Fibroblast of skin of back (primary cell): ENCODE measurements at regions not wholly inside any gene's neighbourhood (a gene's known extent, or its start where the extent isn't known, plus 50 kb on each side); places are given as distances from the start of the nearest gene placed in this dataset.
"Not testable (repeated sequence)": the region's sequence is repeated elsewhere in the genome, so short reads cannot be mapped to it uniquely, and the experiment has no call there.

ENCODE experiments used
- DNase-seq: peaks from one replicate; pipeline ENCODE4 v3.0.0-alpha.2; 2013

DNA sequence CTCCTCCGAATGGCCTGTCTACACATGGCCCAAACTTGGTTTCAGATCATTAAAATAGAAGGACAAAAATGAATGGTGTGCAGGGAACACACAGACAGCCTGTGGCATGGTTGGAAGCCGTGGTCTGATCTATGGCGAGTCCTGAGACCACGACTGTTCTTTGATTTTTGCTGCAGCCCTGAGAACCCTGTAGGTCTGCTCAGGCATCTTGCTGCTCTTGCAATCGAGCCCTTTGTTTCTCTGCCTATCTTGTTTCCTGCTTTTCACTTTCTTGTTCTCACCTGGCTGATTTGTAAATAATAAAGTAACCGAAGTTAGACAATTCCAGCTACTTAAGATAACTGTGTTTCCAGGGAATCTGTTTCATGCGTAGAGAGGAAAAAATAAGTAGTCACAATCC, 54.1 kb upstream of the NBPF9 start:
- DNase-seq = not testable (repeated sequence)

DNA sequence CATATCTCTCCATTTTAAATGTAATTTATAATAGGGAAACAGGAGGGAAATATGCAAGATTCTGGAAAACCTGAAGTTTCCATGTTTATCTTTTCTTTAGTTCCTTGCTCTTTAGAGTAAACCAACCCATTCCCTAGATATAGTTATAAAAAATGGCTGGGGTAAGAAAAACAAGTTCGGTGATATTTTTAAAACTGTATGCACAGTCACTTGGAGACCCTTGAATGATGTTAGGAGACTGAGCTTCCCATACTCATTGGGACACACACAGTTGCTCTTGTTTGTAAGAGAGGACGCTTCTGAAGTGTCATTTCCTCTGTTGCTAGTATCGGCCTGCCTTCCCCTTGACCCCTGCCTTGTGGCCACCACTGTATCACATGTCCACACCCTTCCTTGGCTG, 55.0 kb upstream of the NBPF9 start:
- not testable (repeated sequence) for DNase-seq

DNA sequence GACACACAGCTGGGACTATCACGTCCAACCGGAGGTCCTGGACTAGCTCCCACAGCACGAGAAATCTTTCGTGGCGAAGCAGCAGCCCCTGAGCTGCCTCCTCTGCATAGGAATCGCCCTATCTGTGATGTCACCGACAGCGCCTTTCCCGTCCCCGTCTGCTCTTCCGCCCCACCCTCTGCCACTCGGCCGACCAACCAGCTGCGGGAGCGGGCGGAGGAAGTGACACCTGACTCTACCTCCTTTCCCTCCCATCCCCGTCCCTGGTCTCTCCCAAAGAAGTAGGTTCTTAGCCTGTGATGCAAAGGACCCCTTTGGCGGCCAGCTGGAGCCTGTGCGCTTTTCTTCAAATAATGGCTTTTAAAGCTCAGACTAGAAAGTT, 59.7 kb upstream of the NBPF9 start:
- DNase-seq = not testable (repeated sequence)

DNA sequence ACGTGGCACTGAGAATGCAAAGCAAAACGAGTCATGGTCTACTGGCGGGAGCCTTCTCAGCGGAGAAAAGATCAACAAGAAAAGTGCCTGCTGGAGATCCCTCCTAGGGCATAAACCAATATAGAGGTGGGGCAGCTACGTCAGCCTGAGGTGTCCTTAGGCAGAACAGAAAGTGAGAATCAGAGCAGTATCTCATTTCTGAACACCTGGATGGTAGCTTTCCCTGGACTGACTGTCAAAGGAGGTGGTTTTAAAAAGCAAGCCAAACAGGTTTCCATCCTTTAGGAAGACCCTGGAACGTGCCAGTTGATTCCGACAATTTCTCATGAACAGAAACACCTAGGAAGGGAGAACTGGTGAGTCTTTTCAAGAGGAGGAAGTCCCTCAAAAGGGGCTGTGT, 71.4 kb upstream of the NBPF9 start:
- DNase-seq = not testable (repeated sequence)

DNA sequence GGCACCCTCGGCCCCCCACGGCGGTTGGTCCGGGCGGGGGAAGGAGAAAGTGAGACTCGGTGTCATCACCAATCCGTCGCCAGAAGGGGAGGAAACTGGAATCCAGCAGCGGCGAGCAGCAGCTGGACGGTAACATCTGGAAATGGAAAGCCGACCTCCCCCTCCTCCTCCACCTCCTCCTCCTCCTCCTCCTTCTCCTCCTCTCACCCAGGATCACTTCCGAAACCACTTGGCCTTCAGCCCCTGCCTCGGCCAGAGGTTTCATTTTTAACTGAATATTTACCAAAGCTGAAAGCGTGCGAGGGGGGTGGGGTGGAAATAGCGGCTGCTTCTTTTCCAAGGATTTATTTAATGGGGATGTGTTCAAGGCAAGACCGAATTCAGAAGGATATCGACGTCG, 72.5 kb upstream of the NBPF9 start:
- not testable (repeated sequence) for DNase-seq

DNA sequence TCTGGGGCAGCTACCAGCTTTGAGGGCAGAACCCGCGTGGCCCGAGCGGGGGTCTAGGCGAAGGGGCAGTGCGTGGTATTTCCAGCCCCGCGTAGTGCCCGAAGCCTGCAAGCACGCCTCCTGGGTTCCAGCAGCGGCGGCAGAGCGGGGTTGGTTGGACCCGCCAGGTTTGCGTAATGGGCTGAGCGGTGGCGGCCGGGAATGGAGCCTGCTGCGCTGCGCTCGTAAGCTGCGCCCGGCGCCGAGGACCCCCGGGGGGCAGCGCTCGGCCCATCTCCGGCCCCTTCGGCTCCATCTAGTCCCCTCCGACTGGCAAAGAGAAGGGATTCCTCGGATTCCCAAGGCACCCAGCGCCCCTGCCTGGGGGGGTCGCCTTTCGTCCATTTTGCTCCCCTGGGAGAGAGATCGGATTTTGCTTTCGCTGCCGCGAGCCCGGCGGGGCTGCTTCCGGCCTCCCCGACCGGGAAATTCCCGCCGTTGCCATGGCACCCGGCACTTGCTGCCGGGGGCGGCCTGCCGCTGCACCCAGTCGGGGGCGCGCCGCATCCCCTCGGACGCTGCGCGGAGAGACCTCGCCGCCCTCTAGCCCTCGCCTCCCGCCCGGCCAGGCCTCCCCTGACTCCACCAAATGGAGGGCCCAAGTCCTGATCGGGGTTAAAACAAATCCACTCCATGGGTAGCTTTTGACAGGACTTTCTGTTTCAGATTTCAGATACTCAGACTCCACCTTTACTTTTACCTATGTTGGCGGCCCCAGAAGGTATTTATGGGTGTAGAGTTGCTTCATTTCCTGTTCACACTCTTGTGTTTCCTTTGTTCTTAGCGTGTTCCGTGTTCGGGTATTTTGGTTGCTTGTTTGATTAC, 73.3 kb upstream of the NBPF9 start:
- DNase-seq = peak; percentile 55

DNA sequence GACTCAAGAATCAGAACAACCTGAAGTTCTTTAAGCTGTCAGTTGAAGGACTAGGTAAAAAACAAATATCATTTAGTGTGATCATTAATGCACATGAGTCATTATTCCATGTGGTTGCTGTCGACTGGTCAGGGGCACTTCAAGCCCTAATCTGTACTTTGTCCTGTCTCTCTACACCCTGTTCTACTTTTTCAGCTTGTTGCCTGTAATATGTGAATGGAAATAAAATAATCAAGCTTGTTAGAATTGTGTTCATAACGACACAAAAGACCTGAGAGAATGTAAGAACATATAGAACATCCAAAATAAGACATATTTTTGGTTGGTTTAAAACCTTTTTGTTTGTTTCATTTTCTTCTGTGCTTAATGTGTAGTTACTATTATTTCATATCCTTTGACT, 87.4 kb upstream of the NBPF9 start:
- DNase-seq = not testable (repeated sequence)

DNA sequence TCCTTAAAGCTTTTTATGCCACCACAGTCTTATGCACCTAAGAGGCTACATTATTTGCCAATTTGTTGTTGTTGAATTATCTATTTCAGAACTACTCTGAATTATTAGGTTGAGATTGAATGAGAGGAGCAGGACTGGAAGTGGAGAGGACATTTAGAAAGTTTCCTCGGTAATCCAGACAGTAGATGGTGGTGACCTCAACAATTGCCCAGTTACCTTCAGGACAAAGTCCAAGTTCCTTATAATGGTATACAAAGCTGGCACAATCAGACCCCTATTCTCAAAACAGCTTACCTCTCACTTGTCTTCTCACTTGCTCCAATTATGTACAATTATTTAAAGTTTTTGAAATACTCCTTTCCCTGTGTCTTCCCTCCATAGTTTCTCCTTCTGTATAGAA, 93.3 kb upstream of the NBPF9 start:
- DNase-seq = not testable (repeated sequence)

DNA sequence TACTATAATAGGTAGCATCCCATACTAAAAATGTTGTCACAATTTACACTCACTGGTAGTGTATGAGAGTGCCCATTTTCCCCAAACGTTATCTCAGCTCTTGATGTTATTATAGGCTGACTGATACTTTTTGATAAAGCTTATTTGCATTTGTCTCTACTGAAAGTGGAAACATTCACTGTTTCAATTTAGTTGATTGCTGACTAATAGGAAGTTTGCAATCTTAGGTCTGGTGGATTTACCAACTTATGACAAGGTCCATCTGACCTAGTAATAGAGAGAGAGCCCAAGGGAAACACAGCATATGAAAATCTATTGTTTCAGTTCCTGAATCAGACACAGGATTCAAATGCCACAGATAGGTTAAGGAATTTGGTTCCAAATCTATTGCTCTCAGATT, 97.2 kb upstream of the NBPF9 start:
- peak; percentile 31 for DNase-seq

DNA sequence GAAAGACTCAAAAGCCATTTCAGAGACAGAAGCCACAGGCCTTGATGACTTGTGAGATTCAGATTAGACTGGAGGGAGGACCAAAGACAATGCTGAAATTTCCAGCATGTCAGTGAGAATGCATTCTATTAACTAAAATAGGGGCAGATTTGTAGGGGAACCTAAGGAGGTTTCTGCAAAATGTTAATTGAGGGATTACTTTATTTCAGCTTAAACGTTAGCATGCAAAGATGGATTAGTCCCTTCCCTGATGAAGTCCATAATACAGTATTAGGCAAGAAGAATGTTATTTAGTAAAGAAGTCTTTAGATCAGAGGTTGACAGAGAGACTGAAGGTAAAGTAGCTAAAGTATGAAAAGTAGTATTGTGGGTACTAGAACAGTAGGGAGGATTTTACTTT, 98.9 kb upstream of the NBPF9 start:
- DNase-seq = not testable (repeated sequence)

DNA sequence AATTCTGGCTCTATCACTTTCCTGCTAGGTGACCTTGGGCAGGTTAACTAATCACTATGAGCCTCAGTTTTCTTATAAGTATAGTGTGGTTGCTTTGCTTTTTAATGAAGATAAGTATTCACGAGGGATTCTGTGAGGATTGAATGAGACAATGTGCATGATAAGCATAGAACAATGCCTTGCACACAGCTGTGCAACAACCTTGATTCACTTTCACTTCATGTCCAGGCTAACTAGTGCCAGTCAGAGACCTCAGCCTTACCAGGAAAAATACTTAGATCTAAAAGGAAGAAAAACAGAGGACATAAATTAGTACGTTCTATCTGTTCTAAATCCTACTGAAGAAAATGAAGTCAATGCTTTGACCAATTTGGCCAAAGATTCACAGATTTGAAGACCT, 101.0 kb upstream of the NBPF9 start:
- not testable (repeated sequence) for DNase-seq

DNA sequence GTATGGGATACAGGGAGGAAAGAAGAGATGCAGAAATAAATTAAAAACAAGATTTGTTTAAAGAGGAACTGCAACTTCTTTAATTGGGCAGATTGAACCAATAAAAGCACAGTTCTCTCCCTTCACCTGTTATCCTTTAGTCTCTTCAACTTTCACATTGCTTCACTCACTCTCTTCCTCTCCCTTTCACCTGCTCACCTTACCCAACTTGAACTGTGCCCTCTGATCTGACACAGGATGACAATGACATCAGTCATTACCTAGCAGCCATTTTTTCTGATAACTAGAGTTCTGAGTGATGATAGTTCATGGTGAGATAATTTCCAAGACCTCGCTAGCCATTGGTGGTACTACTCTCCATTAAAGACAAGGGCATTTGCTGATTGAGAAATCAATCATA, 105.5 kb upstream of the NBPF9 start:
- not testable (repeated sequence) for DNase-seq

DNA sequence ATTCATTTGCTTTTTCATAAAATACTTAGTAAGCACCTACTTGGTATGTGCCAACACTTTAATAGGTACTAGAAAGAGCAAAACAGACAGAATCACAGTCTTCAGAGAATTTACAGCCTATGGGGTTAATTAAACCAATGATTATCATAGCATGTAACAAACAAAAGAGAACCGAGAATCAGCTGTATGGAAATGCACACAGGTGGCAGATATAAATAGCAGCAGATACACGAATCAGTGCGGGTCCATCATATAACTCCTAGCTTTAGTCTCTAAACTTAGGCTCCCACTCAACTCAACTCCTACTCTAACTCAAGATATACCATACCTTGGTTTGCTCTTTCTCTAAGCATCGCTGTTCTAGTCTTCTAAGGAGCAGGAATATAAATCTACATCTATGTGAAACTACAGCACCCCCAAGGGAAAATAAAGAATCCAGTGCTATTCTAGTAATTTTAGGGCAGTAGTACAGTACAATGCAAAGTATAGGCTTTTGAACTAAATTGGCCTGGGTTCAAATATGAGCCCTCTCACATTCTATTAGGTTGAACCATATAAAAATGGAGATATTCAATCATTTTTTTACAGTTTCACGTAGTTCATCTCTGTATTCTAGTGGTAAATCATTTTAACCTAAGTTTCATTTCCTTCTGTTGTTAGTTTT, 108.5 kb upstream of the NBPF9 start:
- DNase-seq = not testable (repeated sequence)

DNA sequence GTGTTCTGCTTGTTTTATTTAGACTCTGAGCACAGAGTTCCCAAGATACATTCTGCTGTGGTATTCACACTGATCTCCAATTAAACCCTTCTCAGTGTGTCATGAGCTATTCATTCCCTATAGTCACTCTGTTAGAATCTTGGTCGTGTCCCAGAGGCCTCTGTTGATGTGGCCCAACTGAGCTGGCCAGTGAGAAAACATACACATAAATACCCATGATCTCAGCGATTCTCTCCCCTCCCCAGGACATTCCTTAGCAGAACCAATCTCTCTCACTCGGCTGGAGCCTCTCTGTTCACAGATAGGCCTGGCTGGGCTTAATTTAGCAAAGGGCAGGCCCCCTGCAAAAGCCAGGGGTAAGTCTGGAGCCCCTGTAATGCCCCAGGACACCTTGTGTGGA, 109.6 kb upstream of the NBPF9 start:
- not testable (repeated sequence) for DNase-seq

DNA sequence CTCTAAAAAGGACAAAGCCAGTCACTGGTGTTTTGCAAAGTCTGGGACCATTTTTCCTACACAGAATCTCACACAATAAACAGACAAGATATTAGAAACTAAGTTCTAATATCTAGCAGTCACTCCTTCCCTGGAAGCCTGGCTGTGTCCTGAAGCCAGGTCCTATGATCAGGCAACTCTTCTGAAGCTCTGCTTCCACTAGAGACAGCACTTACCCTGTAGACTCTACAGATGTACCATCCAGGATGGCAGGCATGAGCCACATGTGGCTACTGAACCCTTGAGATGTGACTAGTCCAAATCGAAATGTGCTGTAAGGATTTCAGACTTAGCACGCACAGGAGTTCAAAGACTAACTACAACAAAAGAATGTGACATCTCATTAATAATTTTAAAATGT, 110.3 kb upstream of the NBPF9 start:
- not testable (repeated sequence) for DNase-seq

DNA sequence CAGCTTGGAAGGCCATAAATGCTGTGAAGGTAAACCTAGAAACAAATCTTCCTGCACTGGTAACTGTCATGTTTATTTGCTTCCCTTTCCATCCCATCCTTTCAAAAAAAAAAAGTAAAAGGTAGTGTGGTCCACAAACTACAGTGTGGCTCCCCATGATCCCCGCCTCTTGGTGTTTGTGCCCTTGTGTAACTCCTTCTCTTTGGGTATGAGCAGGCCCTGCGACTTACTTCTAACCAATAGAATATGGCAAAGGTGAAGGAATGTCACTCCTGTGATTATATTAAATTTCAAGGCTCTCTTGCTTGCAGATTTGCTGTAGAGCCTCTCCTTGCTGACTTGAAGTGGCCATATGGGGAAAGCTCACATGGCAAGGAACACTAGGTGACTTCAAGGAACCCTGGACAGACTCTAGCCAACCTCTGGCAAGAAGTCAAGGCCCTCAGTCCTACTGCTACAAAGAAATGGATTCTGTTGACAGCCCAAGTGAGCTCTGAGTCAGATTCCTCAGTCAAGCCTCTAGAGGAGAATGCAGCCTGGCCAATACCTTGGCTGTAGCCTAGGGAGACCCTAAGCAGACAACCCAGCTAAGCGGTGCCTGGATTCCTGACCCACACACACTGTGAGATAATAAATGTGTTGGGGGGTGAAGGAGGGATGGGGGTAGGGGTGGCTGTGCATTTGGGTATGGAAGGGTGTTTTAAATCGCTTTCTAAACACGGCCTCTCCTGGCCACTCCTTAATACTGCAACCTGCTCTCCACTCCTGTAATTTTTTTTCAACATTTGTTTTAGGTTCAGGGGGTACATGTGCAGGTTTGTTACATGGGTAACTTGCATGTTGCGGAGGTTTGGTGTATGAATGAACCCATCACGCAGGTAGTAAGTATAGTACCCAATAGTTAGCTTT, 115.0 kb upstream of the NBPF9 start:
- DNase-seq = peak; percentile 1

DNA sequence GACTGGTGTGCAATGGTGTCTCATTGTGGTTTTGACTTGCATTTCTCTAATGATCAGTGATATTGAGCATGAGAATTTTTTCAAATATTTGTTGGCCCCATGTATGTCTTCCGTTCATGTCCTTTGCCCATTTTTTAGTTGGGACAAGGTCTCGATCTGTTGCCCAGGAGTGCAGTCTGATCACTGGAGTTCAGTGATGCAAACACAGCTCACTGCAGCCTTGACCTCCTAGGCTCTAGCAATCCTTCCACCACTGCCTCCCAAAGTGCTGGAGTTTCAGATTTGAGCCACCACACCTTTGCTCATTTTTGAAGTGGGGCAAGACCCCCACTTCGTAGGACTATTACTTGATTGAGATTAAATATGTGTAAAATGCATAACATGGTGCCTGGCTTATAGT, 116.2 kb upstream of the NBPF9 start:
- not testable (repeated sequence) for DNase-seq

DNA sequence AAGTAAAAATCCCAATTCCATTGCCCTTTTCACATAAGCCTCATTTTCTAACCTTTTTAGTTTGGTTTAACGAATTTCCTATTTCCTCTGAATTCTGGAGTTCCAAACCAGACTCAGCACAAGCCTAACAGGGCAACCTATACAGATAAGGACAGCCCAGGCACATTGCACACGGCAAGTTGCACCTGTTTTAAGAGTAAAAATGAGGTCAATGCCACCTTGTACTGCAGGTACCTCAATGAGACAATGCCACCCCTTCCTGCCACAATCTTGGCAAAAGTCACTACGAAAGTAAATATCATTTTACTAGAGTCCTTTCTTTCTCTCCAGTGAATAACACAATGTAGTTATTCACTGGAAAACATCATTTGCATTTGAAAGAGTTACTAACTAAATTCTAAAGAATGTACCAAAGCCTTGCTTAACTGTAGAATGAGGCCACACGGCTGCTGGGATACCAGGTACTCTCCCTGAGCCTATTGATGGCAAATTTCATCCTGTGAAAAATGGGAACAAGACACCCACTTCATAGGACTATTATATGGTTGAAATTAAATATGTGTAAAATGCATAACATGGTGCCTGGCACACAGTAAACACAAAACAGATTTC, 117.2 kb upstream of the NBPF9 start:
- not testable (repeated sequence) for DNase-seq

DNA sequence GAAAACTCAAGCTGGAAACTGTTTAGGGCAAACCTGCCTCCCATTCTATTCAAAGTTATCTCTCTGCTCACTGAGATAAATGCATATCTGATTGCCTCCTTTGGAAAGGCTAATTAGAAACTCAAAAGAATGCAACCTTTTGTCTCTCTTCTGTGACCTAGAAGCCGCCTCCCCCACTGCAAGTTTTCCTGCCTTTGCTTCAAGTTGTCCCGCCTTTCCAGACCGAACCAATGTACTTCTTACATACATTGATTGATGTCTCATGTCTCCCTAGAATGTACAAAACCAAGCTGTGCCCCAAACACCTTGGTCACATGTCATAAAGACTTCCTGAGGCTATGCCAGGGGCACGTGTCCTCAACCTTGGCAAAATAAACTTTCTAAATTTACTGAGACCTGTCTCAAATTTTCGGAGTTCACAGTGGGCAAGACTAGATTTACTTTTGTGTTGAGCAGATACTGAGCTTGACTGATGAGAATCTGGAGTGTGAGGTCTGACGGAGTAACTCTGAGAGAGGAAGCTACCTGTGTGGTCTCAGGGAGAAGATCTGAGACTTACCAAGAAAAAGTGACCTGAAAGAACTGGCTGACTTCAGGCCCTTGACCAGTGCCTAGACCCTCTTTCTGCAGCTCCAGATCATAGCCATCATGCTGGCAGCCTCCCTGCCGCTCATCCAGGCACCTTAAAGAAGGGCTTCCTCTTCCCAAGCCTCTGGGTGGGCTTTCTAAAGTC, 124.7 kb upstream of the NBPF9 start:
- not testable (repeated sequence) for DNase-seq

DNA sequence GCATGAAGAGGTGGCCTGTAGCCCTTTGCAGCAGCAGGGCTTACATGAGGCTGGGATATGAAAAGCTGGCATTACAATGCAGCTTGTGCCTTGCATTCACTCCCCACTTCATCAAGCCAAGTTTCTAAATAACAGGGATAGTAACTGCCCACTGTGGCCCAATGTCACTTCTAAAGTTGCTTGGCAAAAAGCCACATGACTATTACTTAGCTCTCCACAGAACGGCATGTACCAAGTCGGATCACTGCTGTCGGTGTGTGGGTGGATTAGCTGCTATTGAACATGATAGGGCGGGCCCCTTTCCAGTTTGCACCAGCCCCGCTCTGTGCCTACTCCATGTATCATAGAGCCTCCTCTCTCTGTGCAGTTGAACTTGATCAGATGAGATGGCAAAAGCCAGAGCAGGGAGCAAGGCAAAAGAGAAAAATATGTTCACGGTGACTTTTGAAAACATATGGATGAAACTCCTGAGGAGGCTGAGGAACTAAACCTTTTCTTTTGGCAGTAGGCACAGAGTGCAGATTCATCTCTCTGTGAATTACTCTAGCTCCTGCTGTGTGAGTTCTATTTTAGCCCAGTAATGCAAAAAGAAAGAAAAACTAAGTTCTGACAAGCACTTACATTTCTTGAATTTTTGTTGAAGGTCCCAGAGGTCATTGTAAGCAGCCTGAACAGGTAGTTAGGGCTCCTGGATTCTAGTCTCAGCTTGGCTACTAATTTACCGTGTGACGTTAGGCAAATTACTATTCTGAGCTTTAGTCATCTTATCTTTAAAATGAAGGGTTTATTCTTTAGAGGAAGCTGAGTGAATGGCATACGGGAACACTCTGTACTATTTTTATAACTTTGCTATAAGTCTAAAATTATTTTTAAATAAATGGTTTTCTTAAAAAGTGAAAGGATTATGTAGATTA, 125.6 kb upstream of the NBPF9 start:
- not testable (repeated sequence) for DNase-seq

DNA sequence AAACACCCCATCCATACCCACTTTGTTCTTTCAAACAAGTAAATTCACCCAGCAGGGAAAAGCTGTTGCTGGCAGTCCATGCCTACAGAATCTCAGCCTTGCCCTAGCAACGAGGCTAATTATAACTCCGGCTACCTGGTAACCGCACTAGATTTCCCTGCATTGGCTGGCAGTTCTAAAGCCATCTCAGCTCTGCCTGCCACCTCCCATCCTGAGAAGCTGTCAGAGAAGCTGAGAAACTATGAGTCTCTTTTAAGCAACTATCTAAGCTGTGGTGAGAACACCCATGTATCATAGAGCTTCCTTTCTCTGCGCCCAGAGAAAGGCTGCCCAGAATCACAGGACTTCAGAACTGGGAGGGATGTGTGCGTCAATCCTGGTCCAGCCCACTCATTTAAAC, 126.5 kb upstream of the NBPF9 start:
- DNase-seq = not testable (repeated sequence)
